IMR-90 (cell line): ENCODE measurements at regions not wholly inside any gene's neighbourhood (a gene's known extent, or its start where the extent isn't known, plus 50 kb on each side); places are given as distances from the start of the nearest gene placed in this dataset.

ENCODE experiments used
- ATAC-seq: fragments of 200-7000 bp; cut with Tn5 transposase; 2 replicates; pipeline ENCODE4 v1.9.1; 2020; ENCODE audit warnings: low read depth, mild to moderate bottlenecking, moderate library complexity
- BruUV-seq: library from RNA; stranded (reverse); fragments of 400-500 nt; replicated peaks from 2 replicates; lab custom pipeline; 2021; lab: Mats Ljungman, UMichigan
- CTCF ChIA-PET: fragments of 300-600 bp; formaldehyde crosslinking; extraction: SDS; loops from one replicate; lab custom pipeline; 2021; ENCODE audit warnings: antibody characterized with exemption; lab: Yijun Ruan, JAX
- POLR2A ChIA-PET: fragments of 300-600 bp; sonication (Branson Sonifier 250); formaldehyde crosslinking; loops from one replicate; lab custom pipeline; 2022; ENCODE audit warnings: antibody characterized with exemption; ENCODE audit not compliant: unreplicated experiment; lab: Charles Lee
- DNase-seq: peaks from one replicate; pipeline ENCODE4 v3.0.0; 2013
- H2AFZ ChIP-seq: replicated peaks from 2 replicates; pipeline ENCODE3; 2013; ENCODE audit warnings: low read length, mild to moderate bottlenecking; ENCODE audit not compliant: poor library complexity
- H2AK5ac ChIP-seq: 2 replicates; pipeline ENCODE4 v1.6.1; 2013; ENCODE audit warnings: low read depth, low read length, inconsistent platforms
- H2AK9ac ChIP-seq: replicated peaks from 2 replicates; pipeline ENCODE3; 2013; ENCODE audit warnings: mild to moderate bottlenecking, low read depth, low read length, moderate library complexity; ENCODE audit not compliant: poor library complexity
- H2BK120ac ChIP-seq: 2 replicates; pipeline ENCODE4 v1.6.1; 2013; ENCODE audit warnings: low read depth, low read length, inconsistent platforms
- H2BK15ac ChIP-seq: 3 replicates; pipeline ENCODE4 v1.6.1; 2013; ENCODE audit warnings: low read depth, low read length, inconsistent platforms
- H2BK20ac ChIP-seq: 2 replicates; pipeline ENCODE4 v1.6.1; 2013; ENCODE audit warnings: low read depth, mild to moderate bottlenecking, inconsistent platforms, low read length, moderate library complexity
- H2BK5ac ChIP-seq: 2 replicates; pipeline ENCODE4 v1.6.1; 2013; ENCODE audit warnings: mild to moderate bottlenecking, low read depth, low read length, inconsistent platforms; ENCODE audit not compliant: poor library complexity, severe bottlenecking
- H3K14ac ChIP-seq: replicated peaks from 2 replicates; pipeline ENCODE4 v1.6.1; 2013; ENCODE audit warnings: low read depth, low read length, inconsistent platforms
- H3K18ac ChIP-seq: 2 replicates; pipeline ENCODE4 v1.6.1; 2013; ENCODE audit warnings: low read depth, low read length, control low read depth
- H3K23ac ChIP-seq: 2 replicates; pipeline ENCODE4 v1.6.1; 2013; ENCODE audit warnings: low read depth, low read length, inconsistent platforms
- H3K27ac ChIP-seq: 2 replicates; pipeline ENCODE4 v1.5.1; 2013; ENCODE audit warnings: mild to moderate bottlenecking, control low read depth, low read length; ENCODE audit not compliant: insufficient read depth
- H3K27me3 ChIP-seq: 2 replicates; pipeline ENCODE4 v1.6.1; 2013; ENCODE audit warnings: low read length; ENCODE audit not compliant: control insufficient read depth, insufficient read depth
- H3K36me3 ChIP-seq: 2 replicates; pipeline ENCODE4 v1.6.1; 2013; ENCODE audit warnings: low read length, mixed read lengths; ENCODE audit not compliant: control insufficient read depth, insufficient read depth
- H3K4ac ChIP-seq: 2 replicates; pipeline ENCODE4 v1.6.1; 2013; ENCODE audit warnings: low read depth, low read length, inconsistent platforms
- H3K4me1 ChIP-seq: 2 replicates; pipeline ENCODE4 v1.6.1; 2013; ENCODE audit warnings: low read length, mixed read lengths; ENCODE audit not compliant: control insufficient read depth, insufficient read depth
- H3K4me2 ChIP-seq: 2 replicates; pipeline ENCODE4 v1.6.1; 2013; ENCODE audit warnings: low read depth, mild to moderate bottlenecking, control low read depth, low read length, moderate library complexity
- H3K4me3 ChIP-seq: 2 replicates; pipeline ENCODE4 v1.5.1; 2013; ENCODE audit warnings: low read depth, mild to moderate bottlenecking, control low read depth, low read length, moderate library complexity; ENCODE audit not compliant: insufficient read depth
- H3K56ac ChIP-seq: 2 replicates; pipeline ENCODE4 v1.6.1; 2013; ENCODE audit warnings: low read length, inconsistent platforms; ENCODE audit not compliant: insufficient read depth; ENCODE audit errors: extremely low read depth
- H3K79me1 ChIP-seq, 2 experiments: 2 replicates each; pipeline ENCODE4 v1.6.1; 2013; ENCODE audit warnings: low read length in 2 of 2, inconsistent platforms in 1 of 2, low read depth in 1 of 2
- H3K9ac ChIP-seq: 2 replicates; pipeline ENCODE4 v1.6.1; 2013; ENCODE audit warnings: low read depth, low read length, control low read depth
- H3K9me1 ChIP-seq: 2 replicates; pipeline ENCODE4 v1.6.1; 2013; ENCODE audit warnings: low read length, inconsistent platforms; ENCODE audit not compliant: insufficient read depth
- H3K9me3 ChIP-seq: 2 replicates; pipeline ENCODE4 v1.6.1; 2013; ENCODE audit warnings: low read length; ENCODE audit not compliant: control insufficient read depth, insufficient read depth
- H4K20me1 ChIP-seq: 2 replicates; pipeline ENCODE4 v1.6.1; 2013; ENCODE audit warnings: low read length, inconsistent platforms; ENCODE audit not compliant: insufficient read depth
- H4K5ac ChIP-seq: 2 replicates; pipeline ENCODE4 v1.6.1; 2013; ENCODE audit warnings: mild to moderate bottlenecking, low read depth, low read length, control low read depth
- H4K8ac ChIP-seq, 2 experiments: 2 replicates each; pipeline ENCODE4 v1.6.1; 2013; ENCODE audit warnings: low read depth in 2 of 2, low read length in 2 of 2, control low read depth in 1 of 2, inconsistent platforms in 1 of 2
- H4K91ac ChIP-seq: 2 replicates; pipeline ENCODE4 v1.6.1; 2013; ENCODE audit warnings: low read depth, low read length, inconsistent platforms; ENCODE audit not compliant: insufficient read depth
- BHLHE40 ChIP-seq: fragments of 150-350 bp; IDR thresholded peaks from 2 replicates; pipeline ENCODE4 v1.6.1; 2016; ENCODE audit warnings: mild to moderate bottlenecking, low read depth, low read length
- CEBPB ChIP-seq: IDR thresholded peaks from 2 replicates; pipeline ENCODE4 v1.6.1; 2012; ENCODE audit warnings: low read depth, low read length, improper control_type of control experiment
- ELK1 ChIP-seq: fragments of 150-350 bp; IDR thresholded peaks from 2 replicates; pipeline ENCODE4 v1.6.1; 2016; ENCODE audit warnings: low read depth, mild to moderate bottlenecking, low read length, moderate library complexity, borderline replicate concordance
- WGBS, 2 experiments: methylation state at CpG; one replicate each; pipeline versions ENCODE4 v1.1.5 to v1.1.7; 2013; ENCODE audit warnings: missing lambda C conversion rate in 2 of 2; ENCODE audit not compliant: insufficient read length in 1 of 2; ENCODE audit errors: extremely low coverage in 2 of 2; 5-methylcytosine and 5-hydroxymethylcytosine counted together
- dilution Hi-C: fragments of 300-500 bp; cut with HindIII; formaldehyde crosslinking; loops from one replicate; pipeline ENCODE4 v1.14.3; 2018; ENCODE audit warnings: low sequenced_read_pairs; ENCODE audit not compliant: unreplicated experiment
- in situ Hi-C: fragments of 300-500 bp; cut with MboI; formaldehyde crosslinking; loops from 3 replicates; pipeline ENCODE4 v1.14.3; 2019; ENCODE audit warnings: low sequenced_read_pairs, inconsistent platforms, mixed read lengths
- intact Hi-C: fragments of 100-400 bp; cut with micrococcal nuclease; formaldehyde crosslinking; loops from 2 replicates; pipeline ENCODE4 v1.10.0; 2022

- Histone ChIP-seq H3K79me1 (no peaks in the 10 kb centered on the region), H2BK5ac (no peak overlapping the region), H2AK9ac (no peak overlapping the region), H3K4me1 (peaks cover 10% of the 10 kb centered on the region), H3K9ac (no peak overlapping the region), H3K27ac (no peak overlapping the region), H3K4ac (no peak overlapping the region), H2BK15ac (no peak overlapping the region), H4K91ac (no peak overlapping the region), H4K5ac (no peak overlapping the region), H3K9me1 (peaks cover 3% of the 10 kb centered on the region), H3K36me3 (no peaks in the 10 kb centered on the region), H3K4me2 (no peak overlapping the region), H3K56ac (no peak overlapping the region), H3K14ac (no peak overlapping the region), H3K27me3 (no peaks in the 10 kb centered on the region), H4K8ac (no peak overlapping the region), H2BK120ac (no peak overlapping the region), H2AK5ac (no peak overlapping the region), H3K9me3 (no peaks in the 10 kb centered on the region), H2AFZ (no peak overlapping the region), H4K20me1 (no peaks in the 10 kb centered on the region), H2BK20ac (no peak overlapping the region), H3K23ac (no peak overlapping the region), H3K18ac (no peak overlapping the region), H3K4me3 (no peak overlapping the region)
- dilution Hi-C loops: no loop called here
- intact Hi-C loops: no loop called here
- POLR2A ChIA-PET: no interaction called here
- ATAC-seq (no peak), DNase-seq (peak; percentile 16)
- TF ChIP-seq BHLHE40 (no peak), ELK1 (no peak), CEBPB (no peak)
- no TSS peak for BruUV-seq
- CTCF ChIA-PET: no interaction called here
- in situ Hi-C loops: no loop called here
- WGBS, 2 experiments: no CpG with 5 or more reads among the region's 2 CpGs
Observed at GRCh38 chr5:68137511-68138140, 77.9 kb upstream of the PIK3R1 start.
